Gastroesophageal sphincter (tissue), 4 donors: ENCODE measurements at regions not wholly inside any gene's neighbourhood (a gene's known extent, or its start where the extent isn't known, plus 50 kb on each side); places are given as distances from the start of the nearest gene placed in this dataset.

ENCODE experiments used
- ATAC-seq: fragments of 150-250 bp; one replicate; pipeline ENCODE4 v1.9.1; 2016; ENCODE audit warnings: mild to moderate bottlenecking, moderate library complexity
- H3K27ac ChIP-seq, 4 donors: fragments of 200-600 bp; sonication (generic) in 3 of 4; 1 replicate in 3 of 4; 2 replicates in 1 of 4; pipeline ENCODE4 v1.5.1; 2016 to 2019
- H3K27me3 ChIP-seq: fragments of 200-600 bp; sonication (generic); one replicate; pipeline ENCODE4 v1.5.1; 2019
- H3K36me3 ChIP-seq, 2 donors: fragments of 200-600 bp; sonication (generic); one replicate each; pipeline ENCODE4 v1.5.1; 2019; ENCODE audit warnings: control low read depth in 1 of 2
- H3K4me1 ChIP-seq, 3 donors: fragments of 200-600 bp; sonication (generic); 1 replicate in 2 of 3; 2 replicates in 1 of 3; pipeline ENCODE4 v1.5.1; 2016 to 2019; ENCODE audit warnings: control low read depth in 2 of 3
- H3K4me3 ChIP-seq, 2 donors: fragments of 200-600 bp; sonication (generic); one replicate each; pipeline ENCODE4 v1.5.1; 2019; ENCODE audit warnings: mild to moderate bottlenecking in 1 of 2, moderate library complexity in 1 of 2
- H3K9me3 ChIP-seq, 3 donors: fragments of 200-600 bp; sonication (generic); one replicate each; pipeline ENCODE4 v1.5.1; 2017 to 2019; ENCODE audit warnings: control low read depth in 2 of 3
- CTCF ChIP-seq, 4 experiments: fragments of 200-600 bp in 2 of 4; fragments of 450-650 bp in 2 of 4; sonication (generic) in 1 of 4; IDR thresholded peaks; one replicate each; pipeline ENCODE4 v1.5.1; 2017 to 2019; ENCODE audit warnings: antibody characterized with exemption in 4 of 4, mild to moderate bottlenecking in 2 of 4, moderate library complexity in 2 of 4
- EP300 ChIP-seq: sonication (generic); formaldehyde crosslinking; IDR thresholded peaks from one replicate; pipeline ENCODE4 v1.6.1; 2017; ENCODE audit warnings: antibody characterized with exemption, mild to moderate bottlenecking
- POLR2A ChIP-seq, 2 donors: fragments of 450-650 bp; IDR thresholded peaks; one replicate each; pipeline ENCODE4 v1.6.1; 2017; ENCODE audit warnings: antibody characterized with exemption in 2 of 2, mild to moderate bottlenecking in 2 of 2, moderate library complexity in 1 of 2
- POLR2AphosphoS5 ChIP-seq: sonication (generic); formaldehyde crosslinking; IDR thresholded peaks from one replicate; pipeline ENCODE4 v1.6.1; 2017; ENCODE audit warnings: antibody characterized with exemption
- WGBS, 2 donors: methylation state at CpG; one replicate each; pipeline ENCODE4 v1.1.5; 2018; ENCODE audit warnings: low coverage in 1 of 2; 5-methylcytosine and 5-hydroxymethylcytosine counted together

- ATAC-seq: no peak
These were observed 598.7 kb upstream of the SOX11 start for GRCh38 chr2:5093518-5093917.

GRCh38 chr2:5094192-5094591 is 598.0 kb upstream of the SOX11 start:
- 67 to 91% methylated on average over 4 to 5 of the region's 5 CpGs for WGBS, 2 donors
- peaks cover 0 to 14% (median 0%) of the 10 kb centered on the region in 3 donors for H3K9me3 ChIP-seq

More at GRCh38 chr2:5093518-5093917, 598.7 kb upstream of the SOX11 start:
- Histone ChIP-seq H3K27ac (no peak overlapping the region), H3K4me1 (no peaks in the 10 kb centered on the region), H3K27me3 (no peaks in the 10 kb centered on the region), H3K4me3 (no peak overlapping the region), H3K36me3 (no peaks in the 10 kb centered on the region), H3K9me3 (peaks cover 0 to 14% (median 0%) of the 10 kb centered on the region in 3 donors)
- WGBS, 2 donors: 68 to 73% methylated on average over 5 to 8 of the region's 8 CpGs
- TF ChIP-seq POLR2A (IDR thresholded peaks at IDR 0.05) (no peak), EP300 (no peak), CTCF (IDR thresholded peaks at IDR 0.05) (no peak), POLR2AphosphoS5 (no peak)

GRCh38 chr2:5098286-5098685 is 593.9 kb upstream of the SOX11 start:
- H3K9me3 ChIP-seq: peaks cover 0 to 14% (median 0%) of the 10 kb centered on the region in 3 donors
- H3K4me1 ChIP-seq: no peaks in the 10 kb centered on the region
- H3K4me3 ChIP-seq: no peak overlapping the region
- H3K27me3 ChIP-seq: no peaks in the 10 kb centered on the region
- no peak overlapping the region for H3K27ac ChIP-seq
- no peaks in the 10 kb centered on the region for H3K36me3 ChIP-seq
- ATAC-seq: no peak
- TF ChIP-seq POLR2A (IDR thresholded peaks at IDR 0.05) (no peak), EP300 (no peak)
- WGBS, 2 donors: 43 to 67% methylated on average over 1 of the region's 1 CpG

More at GRCh38 chr2:5094192-5094591, 598.0 kb upstream of the SOX11 start:
- no peak overlapping the region for H3K4me3 ChIP-seq
- no peaks in the 10 kb centered on the region for H3K27me3 ChIP-seq
- no peak for ATAC-seq
- H3K4me1 ChIP-seq: no peaks in the 10 kb centered on the region
- no peak overlapping the region for H3K27ac ChIP-seq
- H3K36me3 ChIP-seq: no peaks in the 10 kb centered on the region
- TF ChIP-seq EP300 (no peak), POLR2A (IDR thresholded peaks at IDR 0.05) (no peak), POLR2AphosphoS5 (no peak), CTCF (IDR thresholded peaks at IDR 0.05) (no peak)

- Histone ChIP-seq H3K4me3 (no peak overlapping the region), H3K27me3 (no peaks in the 10 kb centered on the region), H3K4me1 (no peaks in the 10 kb centered on the region), H3K27ac (no peak overlapping the region), H3K36me3 (no peaks in the 10 kb centered on the region), H3K9me3 (peaks cover 0 to 26% (median 0%) of the 10 kb centered on the region in 3 donors)
- TF ChIP-seq POLR2A (IDR thresholded peaks at IDR 0.05): no peak
- no peak for TF ChIP-seq CTCF (IDR thresholded peaks at IDR 0.05)
- TF ChIP-seq POLR2AphosphoS5: no peak
- TF ChIP-seq EP300: no peak
- 69 to 92% methylated on average over 2 of the region's 2 CpGs for WGBS, 2 donors
- ATAC-seq: no peak
These were observed 589.4 kb upstream of the SOX11 start for GRCh38 chr2:5102823-5103222.

GRCh38 chr2:5111581-5111980 is 580.6 kb upstream of the SOX11 start:
- H3K9me3 ChIP-seq: peaks cover 0 to 44% (median 0%) of the 10 kb centered on the region in 3 donors
- H3K4me3 ChIP-seq: no peak overlapping the region
- H3K27ac ChIP-seq: no peak overlapping the region
- H3K36me3 ChIP-seq: no peaks in the 10 kb centered on the region
- no peak for TF ChIP-seq POLR2AphosphoS5
- TF ChIP-seq CTCF (IDR thresholded peaks at IDR 0.05): no peak
- no peaks in the 10 kb centered on the region for H3K27me3 ChIP-seq
- H3K4me1 ChIP-seq: peaks cover 0 to 9% (median 0%) of the 10 kb centered on the region in 3 donors
- no peak for ATAC-seq
